ENCODE measurements at regions not wholly inside any gene's neighbourhood (a gene's known extent, or its start where the extent isn't known, plus 50 kb on each side); places are given as distances from the start of the nearest gene placed in this dataset.

DNA sequence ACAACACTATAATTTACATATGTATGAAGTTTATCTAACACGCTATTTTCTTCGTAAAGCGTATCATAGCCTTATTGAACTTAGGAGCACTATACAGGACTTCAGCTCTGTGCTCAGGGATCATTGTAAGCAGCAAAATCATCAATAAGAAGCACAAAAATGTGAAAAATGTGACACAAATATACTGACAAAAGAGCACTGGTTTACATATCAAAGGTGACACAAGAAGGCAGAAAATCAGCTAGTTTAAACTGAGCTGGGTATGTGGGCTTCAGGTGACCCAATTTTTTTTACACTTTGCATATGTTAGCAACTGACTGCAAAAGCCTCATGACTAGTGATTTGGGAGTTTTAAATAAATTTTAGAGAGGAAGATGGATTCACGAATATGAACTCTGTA, 215.2 kb upstream of the CHORDC1 start:
- Histone ChIP-seq H3K4me2 (no peak overlapping the region), H3K9me3 (no peaks in the 10 kb centered on the region), H3K9ac (no peak overlapping the region), H3K27ac (ENCODE audit: low read depth in 2 of 2, low read length in 1 of 2) (no peak overlapping the region), H4K20me1 (ENCODE audit: insufficient read depth) (no peaks in the 10 kb centered on the region), H3K36me3 (replicated peaks in 1 of 2; ENCODE audit: control insufficient read depth in 1 of 2, insufficient read depth in 2 of 2, low read length in 1 of 2) (no peaks in the 10 kb centered on the region), H2AFZ (ENCODE audit: low read depth) (no peak overlapping the region), H3K4me3 (ENCODE audit: low read depth in 2 of 2, low read length in 1 of 2) (no peak overlapping the region), H3K79me2 (ENCODE audit: insufficient read depth) (no peaks in the 10 kb centered on the region), H3F3A (replicated peaks; ENCODE audit: insufficient read depth) (no peaks in the 10 kb centered on the region), H3K4me1 (ENCODE audit: control insufficient read depth in 1 of 2, insufficient read depth in 2 of 2, low read depth in 1 of 2, low read length in 1 of 2) (no peaks in the 10 kb centered on the region), H3K9me2 (no peaks in the 10 kb centered on the region), H3K27me3 (ENCODE audit: insufficient read depth) (no peaks in the 10 kb centered on the region)
- TF ChIP-seq MXI1 (IDR thresholded peaks at IDR 0.05; ENCODE audit: low read depth, low read length) (no peak), TAF1 (IDR thresholded peaks at IDR 0.05; ENCODE audit: borderline replicate concordance, low read depth, low read length) (no peak), EZH2phosphoT487 (IDR thresholded peaks at IDR 0.05; ENCODE audit: borderline replicate concordance, low read depth) (no peak), RFX5 (IDR thresholded peaks at IDR 0.05; ENCODE audit: low read length) (no peak), TCF12 (IDR thresholded peaks at IDR 0.05) (no peak), FOSL2 (IDR thresholded peaks at IDR 0.05; ENCODE audit: borderline replicate concordance, low read depth) (no peak), NFIC (IDR thresholded peaks at IDR 0.05; ENCODE audit: borderline replicate concordance) (no peak), CTCF (IDR thresholded peaks at IDR 0.05) (no peak), SIN3A (IDR thresholded peaks at IDR 0.05; ENCODE audit: borderline replicate concordance, low read depth, low read length) (no peak), FOXM1 (IDR thresholded peaks at IDR 0.05; ENCODE audit: low read depth) (no peak), YY1 (IDR thresholded peaks at IDR 0.05; ENCODE audit: low read depth) (no peak)
- TF ChIP-seq, protein P1, sequence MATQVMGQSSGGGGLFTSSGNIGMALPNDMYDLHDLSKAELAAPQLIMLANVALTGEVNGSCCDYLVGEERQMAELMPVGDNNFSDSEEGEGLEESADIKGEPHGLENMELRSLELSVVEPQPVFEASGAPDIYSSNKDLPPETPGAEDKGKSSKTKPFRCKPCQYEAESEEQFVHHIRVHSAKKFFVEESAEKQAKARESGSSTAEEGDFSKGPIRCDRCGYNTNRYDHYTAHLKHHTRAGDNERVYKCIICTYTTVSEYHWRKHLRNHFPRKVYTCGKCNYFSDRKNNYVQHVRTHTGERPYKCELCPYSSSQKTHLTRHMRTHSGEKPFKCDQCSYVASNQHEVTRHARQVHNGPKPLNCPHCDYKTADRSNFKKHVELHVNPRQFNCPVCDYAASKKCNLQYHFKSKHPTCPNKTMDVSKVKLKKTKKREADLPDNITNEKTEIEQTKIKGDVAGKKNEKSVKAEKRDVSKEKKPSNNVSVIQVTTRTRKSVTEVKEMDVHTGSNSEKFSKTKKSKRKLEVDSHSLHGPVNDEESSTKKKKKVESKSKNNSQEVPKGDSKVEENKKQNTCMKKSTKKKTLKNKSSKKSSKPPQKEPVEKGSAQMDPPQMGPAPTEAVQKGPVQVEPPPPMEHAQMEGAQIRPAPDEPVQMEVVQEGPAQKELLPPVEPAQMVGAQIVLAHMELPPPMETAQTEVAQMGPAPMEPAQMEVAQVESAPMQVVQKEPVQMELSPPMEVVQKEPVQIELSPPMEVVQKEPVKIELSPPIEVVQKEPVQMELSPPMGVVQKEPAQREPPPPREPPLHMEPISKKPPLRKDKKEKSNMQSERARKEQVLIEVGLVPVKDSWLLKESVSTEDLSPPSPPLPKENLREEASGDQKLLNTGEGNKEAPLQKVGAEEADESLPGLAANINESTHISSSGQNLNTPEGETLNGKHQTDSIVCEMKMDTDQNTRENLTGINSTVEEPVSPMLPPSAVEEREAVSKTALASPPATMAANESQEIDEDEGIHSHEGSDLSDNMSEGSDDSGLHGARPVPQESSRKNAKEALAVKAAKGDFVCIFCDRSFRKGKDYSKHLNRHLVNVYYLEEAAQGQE (IDR thresholded peaks at IDR 0.05; ENCODE audit: low read depth, low read length): no peak
- no peak for DNase-seq
- ChIA-PET POLR2A (no interaction called here), CTCF (no interaction called here)
- WGBS (ENCODE audit: low lambda C conversion rate): 58% methylated on average over 4 of the region's 4 CpGs

- Histone ChIP-seq H3K9ac (no peak overlapping the region), H3F3A (replicated peaks; ENCODE audit: insufficient read depth) (no peaks in the 10 kb centered on the region), H3K4me2 (no peak overlapping the region), H3K79me2 (ENCODE audit: insufficient read depth) (no peaks in the 10 kb centered on the region), H3K9me2 (no peaks in the 10 kb centered on the region), H2AFZ (ENCODE audit: low read depth) (no peak overlapping the region), H3K27me3 (ENCODE audit: insufficient read depth) (no peaks in the 10 kb centered on the region), H4K20me1 (ENCODE audit: insufficient read depth) (no peaks in the 10 kb centered on the region), H3K36me3 (replicated peaks in 1 of 2; ENCODE audit: control insufficient read depth in 1 of 2, insufficient read depth in 2 of 2, low read length in 1 of 2) (no peaks in the 10 kb centered on the region), H3K4me3 (ENCODE audit: low read depth in 2 of 2, low read length in 1 of 2) (no peak overlapping the region), H3K27ac (ENCODE audit: low read depth in 2 of 2, low read length in 1 of 2) (no peak overlapping the region), H3K9me3 (no peaks in the 10 kb centered on the region), H3K4me1 (ENCODE audit: control insufficient read depth in 1 of 2, insufficient read depth in 2 of 2, low read depth in 1 of 2, low read length in 1 of 2) (no peaks in the 10 kb centered on the region)
- ChIA-PET POLR2A (no interaction called here), CTCF (interaction anchor here (0.6 to 1.5 kb wide), 2 partner anchors 32 to 184 kb away, joined by 3 to 4 read pairs; no protein-coding TSS in a partner anchor)
- DNase-seq: no peak
- TF ChIP-seq CHD2 (IDR thresholded peaks at IDR 0.05; ENCODE audit: low read length, partially characterized antibody) (no peak), CTCF (IDR thresholded peaks at IDR 0.05) (peak; percentile 37), TEAD4 (IDR thresholded peaks at IDR 0.05; ENCODE audit: borderline replicate concordance, insufficient read depth) (no peak), SIN3A (IDR thresholded peaks at IDR 0.05; ENCODE audit: borderline replicate concordance, low read depth, low read length) (no peak), ZBTB33 (IDR thresholded peaks at IDR 0.05; ENCODE audit: borderline replicate concordance, low read depth) (no peak), RCOR1 (IDR thresholded peaks at IDR 0.05; ENCODE audit: low read length) (no peak), TAF1 (IDR thresholded peaks at IDR 0.05; ENCODE audit: borderline replicate concordance, low read depth, low read length) (no peak), FOSL2 (IDR thresholded peaks at IDR 0.05; ENCODE audit: borderline replicate concordance, low read depth) (no peak), YY1 (IDR thresholded peaks at IDR 0.05; ENCODE audit: low read depth) (no peak), POLR2AphosphoS5 (IDR thresholded peaks at IDR 0.05; ENCODE audit: low read depth, low read length) (no peak), RFX5 (IDR thresholded peaks at IDR 0.05; ENCODE audit: low read length) (no peak)
Observed at GRCh38 chr11:90434858-90435257, 212.0 kb upstream of the CHORDC1 start.

All from SK-N-SH (cell line).